Activated naive CD4-positive, alpha-beta T cell treated with anti-CD3 and anti-CD28 coated beads for 36 hours (primary cell): ENCODE measurements at regions not wholly inside any gene's neighbourhood (a gene's known extent, or its start where the extent isn't known, plus 50 kb on each side); places are given as distances from the start of the nearest gene placed in this dataset.
"Not testable (repeated sequence)": the region's sequence is repeated elsewhere in the genome, so short reads cannot be mapped to it uniquely, and the experiment has no call there.

Experiments
- CTCF ChIA-PET: fragments of 350-600 bp; sonication (Branson Sonifier 250); formaldehyde crosslinking; loops from one replicate; lab custom pipeline; 2021; ENCODE audit warnings: antibody characterized with exemption; lab: Charles Lee
- DNase-seq: peaks from one replicate; pipeline ENCODE4 v3.0.0-alpha.2; 2020
- H3K27ac Mint-ChIP-seq: one replicate; pipeline ENCODE4 v1.8.0; 2021; ENCODE audit warnings: mild to moderate bottlenecking, mixed read lengths
- H3K27me3 Mint-ChIP-seq: one replicate; pipeline ENCODE4 v1.8.0; 2021; ENCODE audit warnings: low read depth, mixed read lengths
- H3K36me3 Mint-ChIP-seq: one replicate; pipeline ENCODE4 v1.8.0; 2021; ENCODE audit warnings: low read depth, mixed read lengths
- H3K4me1 Mint-ChIP-seq: one replicate; pipeline ENCODE4 v1.8.0; 2021; ENCODE audit warnings: low read depth, mixed read lengths
- H3K4me3 Mint-ChIP-seq: one replicate; pipeline ENCODE4 v1.8.0; 2021; ENCODE audit warnings: mild to moderate bottlenecking, moderate library complexity, mixed read lengths
- H3K9me3 Mint-ChIP-seq: one replicate; pipeline ENCODE4 v1.8.0; 2021; ENCODE audit warnings: mixed read lengths
- intact Hi-C: fragments of 100-400 bp; cut with micrococcal nuclease; formaldehyde crosslinking; loops from one replicate; pipeline ENCODE4 v1.15.1; 2023

DNA sequence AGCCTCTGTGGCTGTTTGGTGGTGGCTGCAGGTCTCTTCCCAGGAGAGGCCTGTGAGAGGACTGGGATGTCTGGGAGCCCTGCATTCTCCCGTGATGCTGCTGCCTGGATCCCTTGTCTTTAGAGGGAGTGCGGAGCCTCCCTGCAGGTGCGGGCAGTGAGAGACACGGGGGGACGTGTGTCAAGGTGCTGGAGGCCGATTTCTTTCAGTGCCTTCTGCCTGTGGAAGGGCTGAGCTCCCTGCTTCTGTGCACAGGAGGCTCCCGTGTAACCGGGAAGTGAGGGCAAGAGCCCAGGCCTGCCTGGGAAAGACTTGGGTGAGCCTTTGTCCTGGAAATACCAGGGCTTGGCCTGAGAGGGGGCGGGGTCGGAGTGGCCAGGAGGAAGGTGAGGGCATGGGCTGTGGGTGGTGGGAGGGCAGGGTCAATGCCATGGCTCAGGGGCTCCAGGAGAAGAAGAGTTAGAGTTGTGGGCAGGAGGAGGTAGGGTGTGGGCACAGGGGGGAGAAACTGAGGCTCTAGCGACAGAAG, 372.2 kb downstream of the TMEM121 start:
- CTCF ChIA-PET: no interaction called here
- intact Hi-C loops: no loop called here
- H3K4me3 Mint-ChIP-seq: no peak overlapping the region

DNA sequence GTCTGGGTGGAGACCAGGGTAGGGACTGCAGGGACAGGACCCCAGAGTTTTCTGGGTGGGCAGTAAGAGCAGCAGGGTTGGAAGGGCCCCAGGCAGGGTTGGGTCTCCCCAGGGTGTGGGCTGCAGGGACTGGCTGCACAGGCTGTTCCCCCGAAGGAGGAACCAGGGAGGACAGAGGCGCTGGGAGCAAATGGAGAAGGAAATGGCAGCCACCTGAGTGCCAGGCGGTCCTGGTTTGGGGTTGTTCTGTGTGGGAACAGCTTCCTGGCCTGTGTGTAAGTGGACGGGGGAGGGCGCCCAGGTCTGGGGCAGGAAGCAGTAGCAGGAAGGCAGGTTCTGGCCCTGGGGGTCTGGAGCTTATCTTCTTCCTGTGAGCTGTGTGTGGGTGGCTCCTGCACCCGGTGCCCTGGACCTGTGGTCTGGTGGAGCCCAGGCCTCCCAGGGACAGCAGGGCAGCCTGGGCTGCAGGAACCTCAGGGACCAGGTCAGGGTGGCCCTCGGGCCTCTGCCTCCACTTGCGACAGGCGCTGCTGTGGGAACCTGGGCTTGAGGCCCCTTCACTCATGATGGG, 372.8 kb downstream of the TMEM121 start:
- Mint-ChIP-seq H3K4me3 (no peak overlapping the region), H3K4me1 (no peaks in the 10 kb centered on the region), H3K27me3 (peaks cover 33% of the 10 kb centered on the region), H3K27ac (no peak overlapping the region), H3K9me3 (no peaks in the 10 kb centered on the region), H3K36me3 (no peaks in the 10 kb centered on the region)
- no peak for DNase-seq
- CTCF ChIA-PET: no interaction called here
- intact Hi-C loops: no loop called here

More for the DNA sequence above, 372.2 kb downstream of the TMEM121 start:
- Mint-ChIP-seq H3K9me3 (no peaks in the 10 kb centered on the region), H3K27ac (no peak overlapping the region), H3K27me3 (peaks cover 32% of the 10 kb centered on the region), H3K36me3 (no peaks in the 10 kb centered on the region), H3K4me1 (no peaks in the 10 kb centered on the region)
- no peak for DNase-seq

DNA sequence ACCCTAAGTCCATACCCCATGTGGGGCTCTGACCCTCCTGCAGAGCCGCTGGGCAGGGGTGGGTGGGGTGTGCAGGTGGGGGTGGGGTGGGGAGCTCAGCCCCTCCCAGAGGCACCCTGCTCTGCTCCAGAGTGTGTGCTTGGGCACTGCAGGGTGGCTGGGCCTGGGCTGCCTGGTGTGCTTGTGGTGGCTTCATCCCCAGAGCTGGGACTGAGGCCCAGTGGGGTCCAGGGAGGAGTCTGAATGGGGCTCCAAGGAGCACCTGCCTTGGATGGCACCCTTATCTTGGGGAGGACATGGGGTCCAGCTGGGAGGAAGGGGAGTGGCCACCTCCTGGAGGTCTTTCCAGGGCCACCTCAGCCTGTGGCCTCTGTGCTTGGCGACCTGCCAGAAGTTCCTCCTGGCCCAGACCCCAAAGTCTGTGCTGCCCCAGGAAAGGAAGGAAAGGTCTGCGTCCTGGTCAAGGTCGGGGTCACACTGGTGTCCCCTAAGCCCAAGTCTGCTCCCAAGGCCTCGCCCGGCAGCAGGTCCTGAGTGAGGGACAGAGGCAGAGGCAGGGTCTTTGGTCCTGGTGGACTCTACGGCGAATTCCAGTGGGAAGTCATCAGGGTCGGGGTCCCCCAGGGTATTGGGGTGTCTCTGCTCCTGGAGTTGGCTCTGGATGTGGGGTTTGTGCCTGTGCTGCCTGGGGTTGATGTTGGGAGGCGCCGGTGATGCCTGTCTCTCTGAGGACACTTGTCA, 373.4 kb downstream of the TMEM121 start:
- CTCF ChIA-PET: interaction anchor here (0.6 kb wide), 1 partner anchor 297 kb away, joined by 3 read pairs; no protein-coding TSS in a partner anchor
- Mint-ChIP-seq H3K4me1 (no peaks in the 10 kb centered on the region), H3K9me3 (no peaks in the 10 kb centered on the region), H3K27me3 (peaks cover 31% of the 10 kb centered on the region), H3K36me3 (no peaks in the 10 kb centered on the region), H3K4me3 (no peak overlapping the region), H3K27ac (no peak overlapping the region)
- no peak for DNase-seq
- intact Hi-C loops: no loop called here

DNA sequence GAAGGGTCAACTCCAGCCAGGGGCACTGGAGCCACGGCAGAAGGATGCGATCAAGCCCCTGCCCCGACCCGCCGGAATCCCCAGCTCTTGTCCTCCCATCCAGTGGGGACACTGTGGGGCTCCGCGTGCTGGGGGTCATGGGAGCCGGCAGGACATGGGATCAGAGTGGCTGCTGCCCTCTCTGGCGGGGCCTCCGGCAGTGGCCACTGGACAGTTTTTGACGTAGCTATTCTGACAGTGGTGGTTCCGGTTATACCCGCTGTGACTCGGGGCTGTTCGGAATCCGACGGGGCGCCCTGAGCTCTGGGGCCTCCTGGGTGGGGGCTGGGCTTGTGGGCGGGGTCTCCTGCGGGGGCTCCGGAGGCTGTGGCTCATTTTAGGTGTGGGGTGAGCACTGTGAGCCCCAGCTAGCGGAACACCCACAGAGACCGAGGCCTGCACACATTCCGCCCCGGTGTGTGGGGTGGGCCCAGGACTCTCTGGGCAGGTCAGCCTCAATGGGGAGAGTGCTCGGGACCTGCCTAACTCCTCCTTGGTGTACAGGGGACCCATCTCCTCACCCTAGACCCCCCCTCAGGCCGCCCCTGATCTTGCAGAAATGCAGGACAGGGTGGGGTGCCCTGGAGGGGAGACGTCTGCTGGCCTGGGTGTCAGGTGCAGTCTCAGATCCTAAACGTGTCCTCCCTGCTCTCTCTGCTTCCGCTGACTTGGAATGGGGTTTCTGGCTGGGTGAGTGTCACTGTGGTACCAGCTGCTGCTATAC, 374.2 kb downstream of the TMEM121 start:
- H3K4me3 Mint-ChIP-seq: no peak overlapping the region
- no peaks in the 10 kb centered on the region for H3K9me3 Mint-ChIP-seq
- no peak for DNase-seq
- H3K36me3 Mint-ChIP-seq: no peaks in the 10 kb centered on the region
- H3K27ac Mint-ChIP-seq: no peak overlapping the region
- H3K4me1 Mint-ChIP-seq: no peaks in the 10 kb centered on the region
- peaks cover 25% of the 10 kb centered on the region for H3K27me3 Mint-ChIP-seq
- intact Hi-C loops: no loop called here
- CTCF ChIA-PET: interaction anchor here (0.6 kb wide), 1 partner anchor 298 kb away, joined by 3 read pairs; no protein-coding TSS in a partner anchor

- H3K27ac Mint-ChIP-seq: no peak overlapping the region
- H3K4me3 Mint-ChIP-seq: no peak overlapping the region
- DNase-seq: no peak
- H3K36me3 Mint-ChIP-seq: no peaks in the 10 kb centered on the region
- no peaks in the 10 kb centered on the region for H3K4me1 Mint-ChIP-seq
- intact Hi-C loops: no loop called here
- CTCF ChIA-PET: no interaction called here
- H3K27me3 Mint-ChIP-seq: peaks cover 25% of the 10 kb centered on the region
- H3K9me3 Mint-ChIP-seq: no peaks in the 10 kb centered on the region
Observed at GRCh38 chr14:105901226-105901625, 374.8 kb downstream of the TMEM121 start.

- Mint-ChIP-seq H3K9me3 (no peaks in the 10 kb centered on the region), H3K36me3 (no peaks in the 10 kb centered on the region), H3K4me3 (no peak overlapping the region), H3K27ac (no peak overlapping the region), H3K27me3 (peaks cover 21% of the 10 kb centered on the region), H3K4me1 (no peaks in the 10 kb centered on the region)
- no peak for DNase-seq
- CTCF ChIA-PET: no interaction called here
- intact Hi-C loops: no loop called here
Observed at GRCh38 chr14:105902131-105902898, 375.9 kb downstream of the TMEM121 start.

DNA sequence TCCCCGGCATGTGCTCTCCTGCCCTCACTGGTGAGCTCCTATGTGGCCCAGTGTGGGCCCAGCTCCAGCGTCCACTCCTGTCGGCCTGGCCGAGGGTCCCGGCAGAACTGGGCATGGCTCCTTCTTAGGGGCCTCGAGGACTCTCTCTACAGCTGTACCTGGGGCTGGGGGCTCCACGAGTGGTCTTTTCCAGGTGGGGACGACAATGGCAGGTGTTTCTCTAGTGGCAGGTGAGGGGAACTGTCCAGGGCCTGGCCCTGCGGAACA, 376.4 kb downstream of the TMEM121 start:
- H3K36me3 Mint-ChIP-seq, H3K9me3 Mint-ChIP-seq, H3K4me1 Mint-ChIP-seq, H3K27ac Mint-ChIP-seq, intact Hi-C loops, DNase-seq, H3K4me3 Mint-ChIP-seq, CTCF ChIA-PET: not testable (repeated sequence)
- H3K27me3 Mint-ChIP-seq: peaks cover 27% of the 10 kb centered on the region

DNA sequence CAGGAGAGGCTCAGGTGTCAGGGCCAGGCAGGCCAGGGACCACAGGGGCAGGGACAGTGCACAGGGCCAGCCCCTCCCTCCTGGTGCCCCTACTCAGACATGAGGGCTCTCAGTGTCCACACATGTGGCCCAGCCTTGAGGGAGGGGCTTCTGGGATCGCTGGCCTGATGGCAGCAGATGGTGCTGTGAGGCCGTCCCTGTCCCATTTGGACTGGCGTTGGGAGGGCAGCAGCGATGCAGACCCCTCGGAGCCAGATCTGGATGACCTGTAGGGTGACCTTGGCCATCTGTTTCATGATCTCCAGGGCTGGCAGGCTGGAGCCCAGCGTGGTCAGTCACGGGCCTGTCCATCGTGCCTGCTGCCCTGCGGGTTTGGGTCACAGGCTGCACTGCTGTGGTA, 377.6 kb downstream of the TMEM121 start:
- Mint-ChIP-seq H3K27ac (no peak overlapping the region), H3K27me3 (peaks cover 26% of the 10 kb centered on the region), H3K9me3 (no peaks in the 10 kb centered on the region), H3K36me3 (no peaks in the 10 kb centered on the region), H3K4me3 (no peak overlapping the region), H3K4me1 (no peaks in the 10 kb centered on the region)
- CTCF ChIA-PET: no interaction called here
- intact Hi-C loops: no loop called here
- DNase-seq: no peak

GRCh38 chr14:105904379-105904778, 378.0 kb downstream of the TMEM121 start:
- no peak for DNase-seq
- intact Hi-C loops: no loop called here
- Mint-ChIP-seq H3K27ac (no peak overlapping the region), H3K4me1 (no peaks in the 10 kb centered on the region), H3K27me3 (peaks cover 24% of the 10 kb centered on the region), H3K36me3 (no peaks in the 10 kb centered on the region), H3K9me3 (no peaks in the 10 kb centered on the region), H3K4me3 (no peak overlapping the region)
- CTCF ChIA-PET: no interaction called here

DNA sequence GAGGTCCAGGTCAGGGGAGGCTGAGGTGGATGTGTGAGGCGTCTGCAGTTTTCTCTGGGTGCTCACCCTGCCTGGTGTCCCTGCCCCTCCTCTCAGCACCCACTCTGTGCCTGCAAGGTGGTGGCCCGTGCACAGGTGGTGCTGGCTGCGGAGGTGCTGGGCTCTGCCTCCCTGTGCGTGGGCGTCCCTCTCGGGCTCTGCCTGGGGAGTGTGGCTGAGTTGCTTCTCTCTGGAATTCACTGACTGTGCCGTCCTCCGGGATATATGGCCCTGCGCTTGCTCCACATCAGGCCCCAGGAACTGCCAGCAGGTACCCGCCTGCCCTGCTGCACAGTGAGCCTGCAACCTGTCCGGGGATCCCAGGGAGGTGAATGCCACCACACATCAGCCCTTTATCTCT, 379.1 kb downstream of the TMEM121 start:
- no peak for DNase-seq
- intact Hi-C loops: no loop called here
- Mint-ChIP-seq H3K9me3 (no peaks in the 10 kb centered on the region), H3K4me1 (no peaks in the 10 kb centered on the region), H3K27me3 (peaks cover 28% of the 10 kb centered on the region), H3K36me3 (no peaks in the 10 kb centered on the region), H3K4me3 (no peak overlapping the region), H3K27ac (no peak overlapping the region)
- CTCF ChIA-PET: no interaction called here

GRCh38 chr14:105907276-105907675, 380.9 kb downstream of the TMEM121 start:
- H3K27ac Mint-ChIP-seq: no peak overlapping the region
- H3K36me3 Mint-ChIP-seq: no peaks in the 10 kb centered on the region
- H3K9me3 Mint-ChIP-seq: no peaks in the 10 kb centered on the region
- intact Hi-C loops: no loop called here
- H3K27me3 Mint-ChIP-seq: peaks cover 28% of the 10 kb centered on the region
- H3K4me3 Mint-ChIP-seq: no peak overlapping the region
- CTCF ChIA-PET: no interaction called here
- DNase-seq: no peak
- no peaks in the 10 kb centered on the region for H3K4me1 Mint-ChIP-seq

DNA sequence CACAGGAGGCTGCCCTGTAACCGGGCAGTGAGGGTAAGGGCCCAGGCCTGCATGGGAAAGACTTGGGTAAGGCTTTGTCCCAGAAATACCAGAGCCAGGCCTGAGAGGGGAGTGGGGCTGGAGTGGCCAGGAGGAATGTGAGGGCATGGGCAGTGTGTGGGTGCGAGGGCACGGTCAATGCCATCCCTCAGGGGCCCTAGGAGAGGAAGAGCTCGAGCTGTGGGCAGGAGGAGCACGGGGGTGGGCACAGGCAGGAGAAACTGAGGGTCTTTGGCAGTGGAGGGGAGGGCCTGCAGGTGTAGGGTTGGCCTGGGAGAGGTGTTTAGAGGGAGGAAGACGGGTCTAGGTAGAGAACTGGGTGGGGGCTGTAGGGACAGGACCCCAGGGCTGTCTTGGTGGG, 381.6 kb downstream of the TMEM121 start:
- Mint-ChIP-seq H3K4me3 (no peak overlapping the region), H3K36me3 (no peaks in the 10 kb centered on the region), H3K27ac (no peak overlapping the region), H3K4me1 (no peaks in the 10 kb centered on the region), H3K27me3 (peaks cover 24% of the 10 kb centered on the region), H3K9me3 (no peaks in the 10 kb centered on the region)
- DNase-seq: no peak
- CTCF ChIA-PET: no interaction called here
- intact Hi-C loops: no loop called here
